NCI-H146 (cell line): ENCODE measurements at regions not wholly inside any gene's neighbourhood (a gene's known extent, or its start where the extent isn't known, plus 50 kb on each side); places are given as distances from the start of the nearest gene placed in this dataset.
"Not testable (repeated sequence)": the region's sequence is repeated elsewhere in the genome, so short reads cannot be mapped to it uniquely, and the experiment has no call there.

Source experiments
- DNase-seq: peaks from one replicate; lab custom pipeline; 2025; lab: John Stamatoyannopoulos, UW

DNA sequence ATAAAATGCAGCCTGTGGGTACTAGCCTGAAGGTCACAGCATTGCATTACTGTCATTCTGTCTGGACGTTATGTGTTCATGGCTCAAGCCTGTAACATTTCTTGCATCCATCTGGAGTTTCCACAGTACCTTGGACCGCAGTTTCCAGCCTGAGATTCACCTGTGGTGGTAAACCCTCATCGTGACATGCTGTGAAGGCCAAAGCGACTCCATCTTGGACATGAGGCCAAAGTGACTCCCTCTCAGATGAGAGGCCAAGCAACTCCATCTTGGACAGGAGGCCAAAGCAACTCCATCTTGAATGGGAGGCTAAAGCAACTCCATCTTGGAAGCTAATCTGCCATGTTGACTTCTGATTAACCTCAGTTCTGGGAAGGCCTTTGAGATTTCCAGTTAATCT lies 257.7 kb upstream of the MYT1L start:
- DNase-seq = no peak

GRCh38 chr2:2587354-2587753 lies 256.3 kb upstream of the MYT1L start:
- no peak for DNase-seq

- DNase-seq = no peak
These were observed 255.9 kb upstream of the MYT1L start for GRCh38 chr2:2586931-2587330.

- DNase-seq = no peak
These were observed 255.1 kb upstream of the MYT1L start for GRCh38 chr2:2586068-2586776.

DNA sequence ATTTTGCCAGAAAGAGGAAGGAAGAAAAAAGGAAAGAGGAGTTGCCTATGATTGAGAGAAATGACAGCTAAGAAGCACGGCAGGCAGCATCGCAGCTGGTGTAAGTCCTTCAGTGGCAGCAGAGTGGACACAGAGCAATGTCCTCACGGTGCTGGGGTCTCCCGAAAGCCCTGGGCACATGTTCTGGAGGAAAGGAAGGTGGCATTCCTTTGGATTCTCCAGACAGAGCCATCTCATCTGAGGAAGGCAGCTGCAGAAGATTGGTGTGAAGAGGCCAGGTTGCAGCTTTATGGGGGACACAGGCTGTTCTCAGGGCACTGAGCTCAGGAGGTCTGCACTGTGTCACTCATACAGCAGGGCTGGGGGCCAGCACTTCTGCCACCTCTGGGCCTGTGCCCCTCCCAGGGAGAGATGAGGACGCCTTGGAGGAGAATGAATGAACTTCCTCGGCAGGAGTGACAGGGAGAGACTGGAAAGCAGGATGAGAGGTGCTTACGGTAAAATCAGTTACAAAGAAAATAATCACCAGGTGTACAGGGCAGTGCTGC lies 252.0 kb upstream of the MYT1L start:
- no peak for DNase-seq

- no peak for DNase-seq
These were observed 250.5 kb upstream of the MYT1L start for GRCh38 chr2:2581331-2582159.

- DNase-seq = not testable (repeated sequence)
These were observed 249.8 kb upstream of the MYT1L start for GRCh38 chr2:2580841-2581240.

DNA sequence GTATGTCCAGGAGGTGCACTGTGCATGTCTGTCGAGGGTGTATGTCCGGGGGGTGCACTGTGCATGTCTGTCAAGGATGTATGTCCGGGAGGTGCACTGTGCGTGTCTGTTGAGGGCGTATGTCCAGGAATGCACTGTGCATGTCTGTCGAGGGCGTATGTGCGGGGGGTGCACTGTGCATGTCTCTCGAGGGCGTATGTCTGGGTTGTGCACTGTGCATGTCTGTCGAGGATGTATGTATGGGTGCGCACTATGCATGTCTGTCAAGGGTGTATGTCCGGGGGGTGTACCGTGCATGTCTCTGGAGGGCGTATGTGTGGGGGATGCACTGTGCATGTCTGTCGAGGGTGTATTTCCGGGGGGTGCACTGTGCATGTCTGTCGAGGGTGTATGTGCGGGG lies 249.3 kb upstream of the MYT1L start:
- no peak for DNase-seq

DNA sequence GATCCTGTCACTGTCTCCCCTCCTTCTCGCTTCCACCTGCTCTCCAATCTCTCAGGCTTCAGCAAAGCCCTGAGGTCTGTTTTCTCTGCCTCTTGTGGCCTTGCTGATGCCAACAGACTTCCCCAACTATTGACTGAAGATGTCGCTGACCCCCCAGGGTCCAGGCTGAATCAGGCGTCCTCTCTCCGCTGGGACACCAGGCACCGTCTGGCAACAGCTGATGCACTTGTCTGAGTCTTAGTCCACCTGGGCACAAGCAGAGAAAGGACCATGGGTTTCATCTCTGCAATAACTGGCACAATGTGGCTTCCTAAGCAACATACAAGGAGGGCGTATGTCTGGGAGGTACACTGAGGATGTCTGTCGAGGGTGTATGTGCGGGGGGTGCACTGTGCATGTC lies 248.7 kb upstream of the MYT1L start:
- no peak for DNase-seq

- DNase-seq = peak; percentile 91
These were observed 246.3 kb upstream of the MYT1L start for GRCh38 chr2:2577407-2577831.

DNA sequence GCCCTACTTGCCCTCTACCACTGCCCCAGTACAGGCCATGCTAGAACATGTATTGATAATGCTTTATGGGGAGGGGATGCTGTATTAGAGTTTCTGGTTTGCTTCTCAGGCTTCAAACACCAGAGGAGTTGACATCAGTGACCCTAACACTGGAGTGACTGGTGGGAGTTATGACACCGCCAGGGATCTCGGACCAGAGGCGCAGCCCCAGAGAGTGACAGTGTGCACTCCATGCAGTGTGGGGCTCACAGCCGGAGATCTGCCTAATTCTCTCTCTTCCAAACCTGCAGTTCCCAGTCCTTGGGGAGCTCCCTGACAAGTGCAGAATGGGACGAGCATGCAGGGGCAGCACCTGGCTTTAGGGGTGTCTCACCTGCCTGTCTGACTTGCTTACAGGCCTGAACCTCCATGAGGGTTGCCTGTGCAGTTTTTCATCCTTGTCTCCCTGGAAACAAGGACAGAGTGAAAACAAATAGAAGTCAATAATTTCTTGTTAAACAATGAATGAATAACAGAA lies 244.9 kb upstream of the MYT1L start:
- peak; percentile 84 for DNase-seq

DNA sequence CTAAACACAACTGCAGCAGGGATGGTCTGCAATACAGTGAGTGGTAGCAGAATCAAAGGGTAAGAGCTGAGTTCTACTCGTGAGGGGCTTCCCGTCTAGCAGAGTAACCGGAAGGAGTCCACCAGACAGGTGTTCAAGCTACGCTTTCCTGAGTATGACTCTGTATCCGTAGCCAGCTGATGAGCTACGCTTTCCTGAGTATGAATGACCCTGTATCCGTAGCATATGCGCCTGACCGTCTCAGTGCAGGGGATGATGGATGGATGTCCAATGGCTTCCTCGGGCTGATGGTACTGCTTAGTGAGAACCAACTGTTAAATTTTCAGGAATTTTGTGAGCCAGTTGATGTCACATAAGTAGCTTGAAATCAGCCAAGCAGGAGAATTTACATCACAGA lies 244.1 kb upstream of the MYT1L start:
- DNase-seq = no peak

DNA sequence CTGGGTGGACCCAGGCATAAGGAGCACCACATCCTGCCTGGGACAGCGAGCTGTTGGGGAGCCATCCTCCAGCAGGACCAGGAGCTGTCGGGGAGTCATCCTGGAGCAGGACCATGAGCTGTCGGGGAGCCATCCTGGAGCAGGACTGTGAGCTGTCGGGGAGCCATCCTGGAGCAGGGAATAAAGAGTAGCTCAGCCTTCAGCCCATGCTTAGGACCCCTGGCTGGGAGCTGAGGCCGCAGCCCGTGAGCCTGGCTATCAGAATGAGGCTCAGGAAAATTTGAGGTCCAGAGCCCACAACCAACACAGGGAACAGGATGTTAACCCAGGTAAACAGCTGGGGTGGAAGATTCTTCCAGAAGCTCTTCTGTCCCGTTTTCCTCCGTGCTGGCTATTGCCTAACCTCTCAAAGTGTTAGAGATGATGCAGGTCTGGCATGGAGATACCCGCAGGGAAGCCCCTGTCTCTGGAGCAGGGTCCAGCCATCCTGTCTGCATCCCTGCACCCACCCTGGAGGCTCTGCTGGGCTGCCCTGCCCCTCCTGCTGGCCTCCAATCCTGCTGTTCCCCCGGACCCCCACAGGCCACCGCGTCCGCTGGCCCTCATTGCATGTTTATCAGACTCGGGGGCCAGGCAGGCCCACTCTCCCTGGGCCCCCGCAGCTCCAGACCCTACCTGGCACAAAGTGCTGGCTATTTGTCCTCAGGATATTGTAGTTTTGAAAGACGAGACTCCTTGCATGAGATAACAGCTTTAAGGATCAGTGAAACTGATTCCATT lies 243.5 kb upstream of the MYT1L start:
- DNase-seq = no peak

DNA sequence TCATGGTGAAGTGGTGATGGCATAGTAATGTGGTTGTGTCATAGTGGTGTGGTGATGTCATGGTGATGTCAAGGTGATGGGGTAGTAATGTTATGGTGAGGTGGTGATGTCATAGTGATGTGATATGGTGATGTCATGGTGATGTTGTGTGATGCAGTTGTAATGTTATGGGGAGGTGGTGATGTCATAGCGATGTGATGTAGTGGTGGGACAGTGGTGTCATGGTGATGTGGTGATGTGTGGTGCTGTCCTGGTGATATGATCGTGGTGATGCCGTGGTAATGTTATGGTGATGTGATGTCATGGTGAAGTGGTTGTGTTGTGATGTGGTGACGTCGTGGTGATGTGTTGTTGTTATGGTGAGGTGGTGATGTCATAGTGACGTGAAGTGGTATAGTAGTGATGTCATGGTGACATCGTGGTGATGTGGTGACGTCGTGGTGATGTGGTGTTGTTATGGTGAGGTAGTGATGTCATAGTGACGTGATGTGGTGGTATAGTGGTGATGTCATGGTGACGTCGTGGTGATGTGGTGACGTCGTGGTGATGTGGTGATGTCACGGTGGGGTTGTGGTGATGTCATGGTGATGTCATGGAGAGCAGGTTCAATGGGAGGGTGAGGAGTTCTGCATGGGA lies 242.7 kb upstream of the MYT1L start:
- DNase-seq = no peak

- DNase-seq = no peak
These were observed 242.1 kb upstream of the MYT1L start for GRCh38 chr2:2573205-2573604.

- no peak for DNase-seq
These were observed 241.5 kb upstream of the MYT1L start for GRCh38 chr2:2572393-2573204.

- DNase-seq = no peak
These were observed 240.5 kb upstream of the MYT1L start for GRCh38 chr2:2571301-2572150.

DNA sequence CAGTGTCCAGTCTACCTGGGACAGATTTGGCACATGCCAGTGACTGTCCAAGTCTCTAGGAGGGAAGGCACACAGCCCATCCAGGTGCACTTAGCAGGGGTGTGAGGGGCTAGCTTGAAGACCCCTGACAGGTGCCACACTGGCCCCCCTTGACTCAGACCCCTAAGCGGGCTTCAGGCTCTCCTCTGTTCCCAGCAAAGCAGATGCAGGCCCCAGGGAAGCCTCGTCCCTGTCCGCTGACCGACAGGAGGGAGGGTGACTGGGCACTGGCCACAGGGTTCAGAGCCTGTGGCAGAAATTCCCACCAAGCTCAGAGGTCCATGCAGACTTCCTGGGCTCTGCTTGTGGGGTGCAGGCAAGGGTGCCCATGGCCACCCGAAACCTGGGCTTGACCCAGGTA lies 239.8 kb upstream of the MYT1L start:
- DNase-seq = no peak

DNA sequence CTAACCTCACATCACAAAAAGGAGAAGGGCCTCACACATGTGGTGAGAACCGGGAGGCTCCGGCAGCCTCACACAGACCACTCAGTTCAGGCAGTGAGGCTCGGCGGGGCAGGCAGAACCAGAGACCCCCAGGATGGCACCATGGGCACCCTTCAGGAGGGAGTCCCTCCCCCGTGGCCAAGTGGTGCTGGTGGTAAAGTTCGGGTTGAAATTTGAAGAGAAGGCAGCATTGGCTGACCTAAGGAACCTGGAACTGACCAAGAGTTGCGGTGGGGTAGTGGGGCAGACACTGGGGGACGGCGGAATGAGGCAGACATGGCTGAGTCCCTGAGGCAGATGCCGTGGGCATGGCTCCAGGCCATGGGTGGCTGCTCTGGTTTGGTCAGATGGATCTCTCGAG lies 239.3 kb upstream of the MYT1L start:
- DNase-seq = no peak

- no peak for DNase-seq
These were observed 238.8 kb upstream of the MYT1L start for GRCh38 chr2:2569836-2570235.
